ENCODE measurements at regions not wholly inside any gene's neighbourhood (a gene's known extent, or its start where the extent isn't known, plus 50 kb on each side); places are given as distances from the start of the nearest gene placed in this dataset.
"Not testable (repeated sequence)": the region's sequence is repeated elsewhere in the genome, so short reads cannot be mapped to it uniquely, and the experiment has no call there.

DNA sequence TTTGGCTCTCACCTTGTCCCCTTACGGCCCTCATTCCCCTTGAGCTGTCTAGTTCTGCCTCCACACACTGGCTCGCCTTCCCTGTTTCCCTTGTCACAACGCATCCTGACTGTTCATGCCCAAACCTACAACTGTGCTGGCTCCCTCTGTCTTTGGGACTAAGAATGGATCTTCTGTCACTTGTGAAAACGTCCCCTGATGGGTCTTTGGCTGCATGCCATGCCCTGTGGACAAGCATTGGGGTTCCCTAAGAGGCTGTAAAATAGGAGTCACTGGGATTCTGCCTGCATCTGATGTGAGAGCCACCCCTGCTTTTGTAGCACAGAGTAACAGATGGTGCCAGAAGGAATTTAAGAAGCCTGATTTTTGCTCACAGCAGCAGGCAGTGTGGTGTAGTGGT is 285.3 kb upstream of the CRY1 start:
- DNase-seq (ENCODE audit: insufficient read length, low spot score) (no peak), FAIRE-seq (no peak)
- TF ChIP-seq, protein P1, sequence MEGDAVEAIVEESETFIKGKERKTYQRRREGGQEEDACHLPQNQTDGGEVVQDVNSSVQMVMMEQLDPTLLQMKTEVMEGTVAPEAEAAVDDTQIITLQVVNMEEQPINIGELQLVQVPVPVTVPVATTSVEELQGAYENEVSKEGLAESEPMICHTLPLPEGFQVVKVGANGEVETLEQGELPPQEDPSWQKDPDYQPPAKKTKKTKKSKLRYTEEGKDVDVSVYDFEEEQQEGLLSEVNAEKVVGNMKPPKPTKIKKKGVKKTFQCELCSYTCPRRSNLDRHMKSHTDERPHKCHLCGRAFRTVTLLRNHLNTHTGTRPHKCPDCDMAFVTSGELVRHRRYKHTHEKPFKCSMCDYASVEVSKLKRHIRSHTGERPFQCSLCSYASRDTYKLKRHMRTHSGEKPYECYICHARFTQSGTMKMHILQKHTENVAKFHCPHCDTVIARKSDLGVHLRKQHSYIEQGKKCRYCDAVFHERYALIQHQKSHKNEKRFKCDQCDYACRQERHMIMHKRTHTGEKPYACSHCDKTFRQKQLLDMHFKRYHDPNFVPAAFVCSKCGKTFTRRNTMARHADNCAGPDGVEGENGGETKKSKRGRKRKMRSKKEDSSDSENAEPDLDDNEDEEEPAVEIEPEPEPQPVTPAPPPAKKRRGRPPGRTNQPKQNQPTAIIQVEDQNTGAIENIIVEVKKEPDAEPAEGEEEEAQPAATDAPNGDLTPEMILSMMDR (IDR thresholded peaks at IDR 0.05; ENCODE audit: insufficient read depth, missing control alignments): no peak

DNA sequence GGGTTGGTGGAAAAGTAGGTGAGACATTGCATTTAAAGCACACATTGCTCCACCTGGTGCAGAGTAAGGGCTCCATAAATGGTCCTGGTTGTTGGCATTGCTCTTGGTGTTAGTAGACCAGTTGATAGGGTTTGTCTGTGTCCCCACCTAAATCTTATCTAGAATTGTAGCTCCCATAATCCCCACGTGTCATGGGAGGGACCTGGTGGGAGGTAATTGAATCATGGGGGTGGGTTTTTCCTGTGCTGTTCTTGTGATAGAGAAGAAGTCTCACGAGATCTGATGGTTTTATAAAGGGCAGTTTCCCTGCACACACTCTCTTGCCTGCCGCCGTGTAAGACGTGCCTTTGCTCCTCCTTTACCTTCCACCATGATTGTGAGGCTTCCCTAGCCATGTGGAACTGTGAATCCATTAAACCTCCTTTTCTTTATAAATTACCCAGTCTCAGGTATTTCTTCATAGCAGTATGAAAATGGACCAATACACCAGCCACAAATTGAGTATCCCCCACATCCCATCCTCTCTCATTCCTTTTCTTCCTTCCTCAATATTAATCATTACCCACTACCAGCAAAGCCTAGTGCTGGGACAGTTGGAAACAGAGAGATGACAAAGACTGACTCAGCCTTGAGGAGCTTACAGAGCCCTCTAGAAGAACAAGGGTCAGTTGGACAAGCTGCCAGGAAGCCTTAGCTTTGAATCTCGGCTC is 285.9 kb upstream of the CRY1 start:
- FAIRE-seq: not testable (repeated sequence)

DNA sequence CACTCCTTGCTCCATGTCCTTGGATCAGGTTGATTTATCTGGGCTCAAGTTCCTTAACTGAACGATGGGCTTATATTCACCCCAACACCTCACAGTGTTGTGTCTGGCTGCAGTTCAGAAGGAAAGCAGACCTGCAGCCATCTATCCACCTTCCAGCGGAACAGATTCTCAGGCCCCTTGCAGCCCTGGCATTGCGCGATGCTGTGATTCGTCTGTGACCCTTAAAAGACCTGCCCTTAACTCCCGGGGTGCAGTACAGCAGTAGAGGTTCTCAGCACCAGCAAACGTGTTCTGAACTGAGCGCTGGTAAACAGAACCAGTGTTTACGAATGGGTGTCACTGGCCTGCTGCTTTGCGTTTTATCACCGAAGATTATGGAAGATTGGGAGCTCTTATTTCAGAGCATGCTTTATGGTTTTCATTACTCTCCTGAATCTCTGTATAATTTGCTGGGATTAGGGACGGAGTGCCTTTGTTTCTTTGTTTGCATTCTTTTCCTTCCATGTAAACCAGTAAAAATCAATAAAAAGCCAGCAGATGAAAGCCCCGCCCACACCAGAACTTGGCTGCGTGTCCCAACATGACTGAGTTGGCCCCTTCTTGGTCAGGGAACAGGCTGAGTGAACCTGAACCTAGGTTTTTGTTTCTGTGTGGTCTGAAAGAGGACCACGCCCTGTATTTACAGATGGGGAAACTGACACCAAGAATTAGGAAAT is 286.7 kb upstream of the CRY1 start:
- TF ChIP-seq, protein P1 (IDR thresholded peaks at IDR 0.05; ENCODE audit: insufficient read depth, missing control alignments): no peak
- FAIRE-seq: no peak
- DNase-seq (ENCODE audit: insufficient read length, low spot score): no peak

More for the DNA sequence above, 285.9 kb upstream of the CRY1 start:
- DNase-seq (ENCODE audit: insufficient read length, low spot score): not testable (repeated sequence)

DNA sequence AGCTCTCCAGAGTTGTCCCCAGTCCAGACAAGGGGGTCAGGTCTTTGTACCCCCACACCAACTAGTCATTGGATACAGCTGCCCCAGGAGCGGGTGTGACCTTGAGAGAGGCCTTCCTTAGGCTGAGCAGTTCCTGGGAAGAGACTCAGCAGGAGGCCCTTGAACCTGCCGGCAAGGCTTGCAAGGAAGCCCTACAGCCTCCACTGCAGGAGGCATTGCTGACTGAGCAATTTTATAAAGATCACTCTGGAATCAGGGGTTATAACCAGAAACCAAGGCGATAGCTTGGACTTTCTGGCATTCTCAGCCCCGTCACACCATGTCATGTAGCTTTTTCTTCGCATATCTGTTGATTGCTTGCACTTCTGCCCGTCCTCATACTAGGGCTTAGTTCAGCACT is 291.3 kb upstream of the CRY1 start:
- DNase-seq (ENCODE audit: insufficient read length, low spot score) (no peak), FAIRE-seq (no peak)
- TF ChIP-seq, protein P1 (IDR thresholded peaks at IDR 0.05; ENCODE audit: insufficient read depth, missing control alignments): no peak

DNA sequence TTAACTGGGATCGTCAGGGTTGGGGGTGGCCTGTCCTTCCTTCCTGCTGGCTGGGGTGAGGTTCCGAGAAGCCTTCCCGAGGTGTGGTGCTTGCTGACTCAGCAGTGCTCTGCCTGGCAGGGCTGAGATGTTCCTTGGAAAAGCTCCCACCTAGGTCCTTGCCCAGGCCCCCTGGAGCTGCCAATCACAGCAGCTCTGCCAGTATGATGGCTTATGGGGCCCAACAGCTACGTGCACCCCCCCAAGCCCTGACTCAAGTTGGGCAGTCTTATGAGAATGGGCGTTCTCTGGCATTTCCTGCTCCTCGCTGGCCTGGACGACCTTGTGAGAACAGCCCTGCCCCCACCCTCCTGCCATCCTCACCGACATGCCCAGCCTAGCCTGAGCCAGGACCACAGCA is 292.2 kb upstream of the CRY1 start:
- TF ChIP-seq, protein P1 (IDR thresholded peaks at IDR 0.05; ENCODE audit: insufficient read depth, missing control alignments): no peak
- DNase-seq (ENCODE audit: insufficient read length, low spot score) (no peak), FAIRE-seq (no peak)

DNA sequence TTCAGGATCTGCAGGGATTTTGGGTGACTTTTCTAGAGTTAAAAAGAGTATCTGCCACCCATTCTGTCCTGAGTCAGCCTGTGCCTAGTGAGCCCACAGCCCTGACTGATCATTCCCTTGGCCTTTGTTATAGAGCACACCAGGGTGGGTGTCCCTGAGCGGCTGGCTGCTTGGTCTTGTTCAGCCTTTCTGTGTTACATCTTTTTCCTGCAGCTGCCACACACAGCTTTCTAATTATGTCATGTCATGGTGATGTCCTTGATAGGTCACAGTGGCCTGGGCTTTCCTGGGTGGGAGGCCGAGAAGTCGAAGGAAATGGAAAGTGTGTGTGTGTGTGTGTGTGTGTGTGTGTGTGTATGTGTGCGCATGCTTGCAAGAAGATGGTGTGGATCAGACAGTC is 293.2 kb upstream of the CRY1 start:
- TF ChIP-seq, protein P1 (IDR thresholded peaks at IDR 0.05; ENCODE audit: insufficient read depth, missing control alignments): no peak
- no peak for DNase-seq (ENCODE audit: insufficient read length, low spot score)
- no peak for FAIRE-seq

DNA sequence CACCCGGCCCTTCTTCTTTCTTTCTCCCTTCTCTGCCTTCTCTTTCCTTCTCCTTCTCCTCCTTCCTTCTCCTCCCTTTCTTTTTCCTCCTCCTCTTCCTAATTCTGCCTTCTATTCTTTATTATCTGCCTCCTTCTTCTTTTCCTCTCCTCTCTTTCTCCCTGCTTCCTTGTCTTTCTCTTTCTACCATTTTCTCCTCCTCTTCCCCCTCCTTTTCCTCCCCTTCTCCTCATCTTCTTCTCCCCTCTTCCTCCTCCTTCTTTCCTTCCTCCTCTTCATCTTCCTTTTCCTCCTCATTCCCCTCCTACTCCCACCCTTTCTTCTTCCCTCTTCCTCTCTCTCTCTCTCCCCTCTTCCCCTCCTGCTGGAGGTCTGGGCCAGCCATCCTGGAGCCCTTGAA is 294.9 kb upstream of the CRY1 start:
- TF ChIP-seq, protein P1 (IDR thresholded peaks at IDR 0.05; ENCODE audit: insufficient read depth, missing control alignments): no peak
- DNase-seq (ENCODE audit: insufficient read length, low spot score): no peak
- no peak for FAIRE-seq
